K562 (cell line): ENCODE measurements at regions not wholly inside any gene's neighbourhood (a gene's known extent, or its start where the extent isn't known, plus 50 kb on each side); places are given as distances from the start of the nearest gene placed in this dataset.

Source experiments
- ARID1B ChIP-seq: fragments of 450-650 bp; IDR thresholded peaks from 2 replicates; pipeline ENCODE4 v1.6.1; 2016; ENCODE audit warnings: antibody characterized with exemption, mild to moderate bottlenecking, inconsistent platforms
- CBX5 ChIP-seq: IDR thresholded peaks from 2 replicates; pipeline ENCODE4 v1.6.1; 2014; ENCODE audit warnings: low read depth, borderline replicate concordance
- E2F8 ChIP-seq: fragments of 450-650 bp; IDR thresholded peaks from 2 replicates; pipeline ENCODE4 v1.7.1; 2018; ENCODE audit warnings: mild to moderate bottlenecking, low read depth; ENCODE audit not compliant: partially characterized antibody
- ETS2 ChIP-seq: IDR thresholded peaks from 2 replicates; pipeline ENCODE4 v1.6.1; 2016; ENCODE audit warnings: borderline replicate concordance, missing genetic modification characterization, mild to moderate bottlenecking, moderate library complexity, missing compliant biosample characterization; ENCODE audit not compliant: poor library complexity, severe bottlenecking
- EWSR1 ChIP-seq: fragments of 450-650 bp; IDR thresholded peaks from 2 replicates; pipeline ENCODE4 v1.6.1; 2018; ENCODE audit warnings: borderline replicate concordance, mild to moderate bottlenecking, low read depth, moderate library complexity; ENCODE audit not compliant: partially characterized antibody
- FOXP1 ChIP-seq: sonication (generic); formaldehyde crosslinking; IDR thresholded peaks from 2 replicates; pipeline ENCODE4 v1.8.0; 2022; ENCODE audit warnings: mild to moderate bottlenecking, missing genetic modification reagents
- GATA2 ChIP-seq: sonication (generic); formaldehyde crosslinking; IDR thresholded peaks from 2 replicates; pipeline ENCODE4 v1.4.0; 2020; ENCODE audit warnings: mild to moderate bottlenecking, missing genetic modification reagents
- HES1 ChIP-seq: fragments of 450-650 bp; IDR thresholded peaks from 2 replicates; pipeline ENCODE4 v1.6.1; 2016; ENCODE audit warnings: low read depth, mild to moderate bottlenecking, moderate library complexity
- JUN ChIP-seq, 2 experiments: sonication (generic) in 1 of 2; formaldehyde crosslinking in 1 of 2; IDR thresholded peaks; 2 replicates each; pipeline versions ENCODE4 v1.6.1 to v1.8.0; 2012 to 2022; ENCODE audit warnings: borderline replicate concordance in 2 of 2, mild to moderate bottlenecking in 2 of 2, improper control_type of control experiment in 1 of 2, low read depth in 1 of 2, low read length in 1 of 2, missing genetic modification reagents in 1 of 2
- KDM2B ChIP-seq: fragments of 250-450 bp; sonication (Bioruptor Pico); IDR thresholded peaks from 2 replicates; pipeline ENCODE4 v1.8.0; 2021; ENCODE audit warnings: mild to moderate bottlenecking, moderate library complexity
- PHTF2 ChIP-seq: fragments of 250-450 bp; sonication (Bioruptor Pico); IDR thresholded peaks from 2 replicates; pipeline ENCODE4 v1.5.0; 2021; ENCODE audit warnings: mild to moderate bottlenecking
- TOE1 ChIP-seq, 2 experiments: fragments of 450-650 bp in 1 of 2; sonication (generic) in 1 of 2; formaldehyde crosslinking in 1 of 2; IDR thresholded peaks; 2 replicates each; pipeline versions ENCODE4 v1.7.1 to v1.8.0; 2016 to 2022; ENCODE audit warnings: borderline replicate concordance in 2 of 2, mild to moderate bottlenecking in 2 of 2, antibody characterized with exemption in 1 of 2, inconsistent platforms in 1 of 2, low read depth in 1 of 2, missing genetic modification reagents in 1 of 2, moderate library complexity in 1 of 2
- ZNF134 ChIP-seq: fragments of 250-450 bp; sonication (Bioruptor Pico); conservative IDR thresholded peaks from 2 replicates; pipeline ENCODE4 v1.4.0; 2020
- ZNF274 ChIP-seq: IDR thresholded peaks from 2 replicates; pipeline ENCODE4 v1.6.1; 2011; ENCODE audit warnings: low read depth, mild to moderate bottlenecking, low read length, moderate library complexity, borderline replicate concordance
- ZNF778 ChIP-seq: fragments of 450-650 bp; formaldehyde crosslinking; IDR thresholded peaks from 2 replicates; pipeline ENCODE4 v1.4.0; 2020; ENCODE audit warnings: mild to moderate bottlenecking, moderate library complexity
- ZNF830 ChIP-seq: fragments of 250-450 bp; sonication (Bioruptor Pico); IDR thresholded peaks from 2 replicates; pipeline ENCODE4 v1.5.0; 2021; ENCODE audit warnings: mild to moderate bottlenecking
- TF ChIP-seq, protein P1 (sequence below): fragments of 150-350 bp; IDR thresholded peaks from 2 replicates; pipeline ENCODE4 v1.6.1; 2014; ENCODE audit warnings: low read depth, mild to moderate bottlenecking, low read length, borderline replicate concordance
- TF ChIP-seq, protein P2 (sequence below): fragments of 200-400 bp; formaldehyde crosslinking; IDR thresholded peaks from 2 replicates; pipeline ENCODE4 v1.6.1; 2017; ENCODE audit warnings: mild to moderate bottlenecking, low read depth, low read length, moderate library complexity

DNA sequence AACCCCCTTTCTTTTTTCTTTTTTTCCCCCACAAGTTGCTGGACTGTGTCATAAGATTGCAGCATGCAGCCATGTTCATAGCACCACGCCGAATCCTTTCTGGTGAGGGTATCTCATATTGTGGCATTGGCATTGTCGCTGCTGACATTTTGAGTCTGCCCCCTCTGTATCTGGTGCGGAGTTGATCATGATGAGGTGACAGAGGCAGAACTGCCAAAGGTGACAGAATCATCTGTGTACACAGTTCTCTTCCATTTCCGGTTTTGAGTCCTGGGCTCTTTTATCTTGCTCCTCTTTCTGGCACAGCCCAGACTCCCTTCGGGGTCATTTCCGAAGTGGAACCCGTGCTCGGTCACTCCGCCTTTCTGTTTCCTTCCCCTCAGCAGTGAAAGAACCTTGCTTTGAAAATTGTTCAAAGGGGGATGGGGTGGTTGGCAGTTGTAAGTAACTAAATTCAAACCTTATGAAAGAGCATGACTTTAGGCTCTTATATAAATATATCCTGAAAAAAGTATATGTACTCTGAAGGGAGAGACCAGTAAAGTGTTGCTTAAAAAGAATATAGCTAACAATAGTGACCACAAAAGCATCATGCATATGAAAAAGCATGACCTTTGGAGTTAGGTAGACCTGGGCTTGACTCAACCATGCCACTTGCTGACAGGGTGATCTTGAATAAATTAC is 55.0 kb upstream of the BMP2K start (continued):
- TF ChIP-seq TOE1 (IDR thresholded peaks at IDR 0.05; ENCODE audit: borderline replicate concordance) (peak; percentile 75; the same call in 1 of the 2 replicates), TOE1 (CRISPR knock-in tag; IDR thresholded peaks at IDR 0.05; ENCODE audit: borderline replicate concordance, low read depth) (no peak), E2F8 (peak; percentile 67), GATA2 (CRISPR knock-in tag) (no peak), ZNF274 (no peak), CBX5 (no peak), EWSR1 (no peak), KDM2B (CRISPR knock-in tag) (no peak), PHTF2 (CRISPR knock-in tag) (no peak), ZNF778 (CRISPR knock-in tag) (no peak), ZNF830 (CRISPR knock-in tag) (no peak), ETS2 (tag) (no peak), ZNF134 (CRISPR knock-in tag) (no peak), JUN (IDR thresholded peaks at IDR 0.05; ENCODE audit: borderline replicate concordance, low read depth, low read length) (peak; percentile 21; the same call in 1 of the 2 replicates), JUN (CRISPR knock-in tag; IDR thresholded peaks at IDR 0.05; ENCODE audit: borderline replicate concordance) (no peak), FOXP1 (CRISPR knock-in tag) (no peak), ARID1B (peak; percentile 94), HES1 (no peak)
- TF ChIP-seq, protein P1, sequence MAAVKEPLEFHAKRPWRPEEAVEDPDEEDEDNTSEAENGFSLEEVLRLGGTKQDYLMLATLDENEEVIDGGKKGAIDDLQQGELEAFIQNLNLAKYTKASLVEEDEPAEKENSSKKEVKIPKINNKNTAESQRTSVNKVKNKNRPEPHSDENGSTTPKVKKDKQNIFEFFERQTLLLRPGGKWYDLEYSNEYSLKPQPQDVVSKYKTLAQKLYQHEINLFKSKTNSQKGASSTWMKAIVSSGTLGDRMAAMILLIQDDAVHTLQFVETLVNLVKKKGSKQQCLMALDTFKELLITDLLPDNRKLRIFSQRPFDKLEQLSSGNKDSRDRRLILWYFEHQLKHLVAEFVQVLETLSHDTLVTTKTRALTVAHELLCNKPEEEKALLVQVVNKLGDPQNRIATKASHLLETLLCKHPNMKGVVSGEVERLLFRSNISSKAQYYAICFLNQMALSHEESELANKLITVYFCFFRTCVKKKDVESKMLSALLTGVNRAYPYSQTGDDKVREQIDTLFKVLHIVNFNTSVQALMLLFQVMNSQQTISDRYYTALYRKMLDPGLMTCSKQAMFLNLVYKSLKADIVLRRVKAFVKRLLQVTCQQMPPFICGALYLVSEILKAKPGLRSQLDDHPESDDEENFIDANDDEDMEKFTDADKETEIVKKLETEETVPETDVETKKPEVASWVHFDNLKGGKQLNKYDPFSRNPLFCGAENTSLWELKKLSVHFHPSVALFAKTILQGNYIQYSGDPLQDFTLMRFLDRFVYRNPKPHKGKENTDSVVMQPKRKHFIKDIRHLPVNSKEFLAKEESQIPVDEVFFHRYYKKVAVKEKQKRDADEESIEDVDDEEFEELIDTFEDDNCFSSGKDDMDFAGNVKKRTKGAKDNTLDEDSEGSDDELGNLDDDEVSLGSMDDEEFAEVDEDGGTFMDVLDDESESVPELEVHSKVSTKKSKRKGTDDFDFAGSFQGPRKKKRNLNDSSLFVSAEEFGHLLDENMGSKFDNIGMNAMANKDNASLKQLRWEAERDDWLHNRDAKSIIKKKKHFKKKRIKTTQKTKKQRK, result no peak
- TF ChIP-seq, protein P2, sequence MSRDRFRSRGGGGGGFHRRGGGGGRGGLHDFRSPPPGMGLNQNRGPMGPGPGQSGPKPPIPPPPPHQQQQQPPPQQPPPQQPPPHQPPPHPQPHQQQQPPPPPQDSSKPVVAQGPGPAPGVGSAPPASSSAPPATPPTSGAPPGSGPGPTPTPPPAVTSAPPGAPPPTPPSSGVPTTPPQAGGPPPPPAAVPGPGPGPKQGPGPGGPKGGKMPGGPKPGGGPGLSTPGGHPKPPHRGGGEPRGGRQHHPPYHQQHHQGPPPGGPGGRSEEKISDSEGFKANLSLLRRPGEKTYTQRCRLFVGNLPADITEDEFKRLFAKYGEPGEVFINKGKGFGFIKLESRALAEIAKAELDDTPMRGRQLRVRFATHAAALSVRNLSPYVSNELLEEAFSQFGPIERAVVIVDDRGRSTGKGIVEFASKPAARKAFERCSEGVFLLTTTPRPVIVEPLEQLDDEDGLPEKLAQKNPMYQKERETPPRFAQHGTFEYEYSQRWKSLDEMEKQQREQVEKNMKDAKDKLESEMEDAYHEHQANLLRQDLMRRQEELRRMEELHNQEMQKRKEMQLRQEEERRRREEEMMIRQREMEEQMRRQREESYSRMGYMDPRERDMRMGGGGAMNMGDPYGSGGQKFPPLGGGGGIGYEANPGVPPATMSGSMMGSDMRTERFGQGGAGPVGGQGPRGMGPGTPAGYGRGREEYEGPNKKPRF, result no peak
